Smooth muscle cell (in vitro differentiated cells): ENCODE measurements at regions not wholly inside any gene's neighbourhood (a gene's known extent, or its start where the extent isn't known, plus 50 kb on each side); places are given as distances from the start of the nearest gene placed in this dataset.

Source experiments
- DNase-seq: peaks from one replicate; lab custom pipeline; 2025; ENCODE audit not compliant: unreplicated experiment; lab: John Stamatoyannopoulos, UW
- H2AFZ ChIP-seq: fragments of 200-600 bp; sonication (generic); 2 replicates; pipeline ENCODE4 v1.6.0; 2016; ENCODE audit warnings: antibody characterized with exemption, low read depth, mild to moderate bottlenecking
- H3F3A ChIP-seq: fragments of 200-600 bp; sonication (generic); 2 replicates; pipeline ENCODE4 v1.6.0; 2017; ENCODE audit warnings: antibody characterized with exemption, low read depth
- H3K27ac ChIP-seq: fragments of 200-600 bp; sonication (generic); 2 replicates; pipeline ENCODE4 v1.5.1; 2016; ENCODE audit warnings: low read depth, mild to moderate bottlenecking
- H3K27me3 ChIP-seq: fragments of 200-600 bp; sonication (generic); 2 replicates; pipeline ENCODE4 v1.6.1; 2016; ENCODE audit warnings: low read depth, mild to moderate bottlenecking
- H3K36me3 ChIP-seq: fragments of 200-600 bp; sonication (generic); 2 replicates; pipeline ENCODE4 v1.5.1; 2016; ENCODE audit warnings: low read depth
- H3K4me1 ChIP-seq: fragments of 200-600 bp; sonication (generic); 2 replicates; pipeline ENCODE4 v1.5.1; 2016; ENCODE audit warnings: low read depth
- H3K4me2 ChIP-seq: fragments of 200-600 bp; sonication (generic); 2 replicates; pipeline ENCODE4 v1.6.0; 2016; ENCODE audit warnings: mild to moderate bottlenecking
- H3K4me3 ChIP-seq: fragments of 200-600 bp; sonication (generic); 2 replicates; pipeline ENCODE4 v1.5.1; 2016; ENCODE audit warnings: mild to moderate bottlenecking
- H3K79me2 ChIP-seq: fragments of 200-600 bp; sonication (generic); 2 replicates; pipeline ENCODE4 v1.6.0; 2016; ENCODE audit warnings: low read depth, mild to moderate bottlenecking
- H3K9ac ChIP-seq: fragments of 200-600 bp; sonication (generic); 2 replicates; pipeline ENCODE4 v1.6.0; 2016; ENCODE audit warnings: low read depth
- H3K9me3 ChIP-seq: fragments of 200-600 bp; sonication (generic); replicated peaks from 2 replicates; pipeline ENCODE4 v1.5.1; 2016; ENCODE audit warnings: low read depth
- H4K20me1 ChIP-seq: fragments of 200-600 bp; sonication (generic); 2 replicates; pipeline ENCODE4 v1.6.0; 2016; ENCODE audit warnings: low read depth
- CTCF ChIP-seq: fragments of 200-600 bp; sonication (generic); IDR thresholded peaks from 2 replicates; pipeline ENCODE4 v1.5.1; 2017; ENCODE audit warnings: borderline replicate concordance, mild to moderate bottlenecking, antibody characterized with exemption; ENCODE audit not compliant: insufficient read depth, poor library complexity, severe bottlenecking
- WGBS: methylation state at CpG from one replicate; pipeline ENCODE4 v1.1.7; 2016; ENCODE audit warnings: low lambda C conversion rate; 5-methylcytosine and 5-hydroxymethylcytosine counted together

- Histone ChIP-seq H3K4me3 (no peak overlapping the region), H3K9me3 (peaks cover 4% of the 10 kb centered on the region), H3K9ac (no peak overlapping the region), H3K4me1 (no peaks in the 10 kb centered on the region), H4K20me1 (no peaks in the 10 kb centered on the region), H2AFZ (no peak overlapping the region), H3K4me2 (no peak overlapping the region), H3K36me3 (no peaks in the 10 kb centered on the region), H3K27ac (no peak overlapping the region), H3F3A (no peaks in the 10 kb centered on the region), H3K27me3 (no peaks in the 10 kb centered on the region), H3K79me2 (no peaks in the 10 kb centered on the region)
- no peak for DNase-seq
- TF ChIP-seq CTCF: no peak
- WGBS: 56% methylated on average over 3 of the region's 3 CpGs
Observed at GRCh38 chr4:148934926-148935578, 492.8 kb upstream of the NR3C2 start.

- Histone ChIP-seq H2AFZ (no peak overlapping the region), H3K9me3 (peaks cover 4% of the 10 kb centered on the region), H4K20me1 (no peaks in the 10 kb centered on the region), H3F3A (no peaks in the 10 kb centered on the region), H3K27ac (no peak overlapping the region), H3K27me3 (no peaks in the 10 kb centered on the region), H3K4me3 (no peak overlapping the region), H3K4me1 (no peaks in the 10 kb centered on the region), H3K79me2 (no peaks in the 10 kb centered on the region), H3K4me2 (no peak overlapping the region), H3K36me3 (no peaks in the 10 kb centered on the region), H3K9ac (no peak overlapping the region)
- TF ChIP-seq CTCF: no peak
- 94% methylated on average over 3 of the region's 3 CpGs for WGBS
- DNase-seq: no peak
Observed at GRCh38 chr4:148926276-148927260, 484.4 kb upstream of the NR3C2 start.

GRCh38 chr4:148923881-148924280, 481.7 kb upstream of the NR3C2 start:
- Histone ChIP-seq H3K27ac (no peak overlapping the region), H3F3A (no peaks in the 10 kb centered on the region), H3K4me2 (no peak overlapping the region), H3K4me3 (no peak overlapping the region), H3K9ac (no peak overlapping the region), H2AFZ (no peak overlapping the region), H3K9me3 (no peaks in the 10 kb centered on the region), H4K20me1 (no peaks in the 10 kb centered on the region), H3K79me2 (no peaks in the 10 kb centered on the region), H3K27me3 (no peaks in the 10 kb centered on the region), H3K36me3 (no peaks in the 10 kb centered on the region), H3K4me1 (no peaks in the 10 kb centered on the region)
- no peak for TF ChIP-seq CTCF
- no peak for DNase-seq

GRCh38 chr4:148922497-148922896, 480.3 kb upstream of the NR3C2 start:
- no peaks in the 10 kb centered on the region for H3K27me3 ChIP-seq
- H3F3A ChIP-seq: no peaks in the 10 kb centered on the region
- no peak overlapping the region for H3K4me3 ChIP-seq
- no peaks in the 10 kb centered on the region for H3K36me3 ChIP-seq
- H2AFZ ChIP-seq: no peak overlapping the region
- DNase-seq: no peak
- H3K4me1 ChIP-seq: no peaks in the 10 kb centered on the region
- H4K20me1 ChIP-seq: no peaks in the 10 kb centered on the region
- TF ChIP-seq CTCF: no peak
- H3K79me2 ChIP-seq: no peaks in the 10 kb centered on the region
- H3K4me2 ChIP-seq: no peak overlapping the region
- H3K9me3 ChIP-seq: no peaks in the 10 kb centered on the region
- H3K9ac ChIP-seq: no peak overlapping the region
- 52% methylated on average over 1 of the region's 1 CpG for WGBS
- no peak overlapping the region for H3K27ac ChIP-seq
